Neuronal stem cell (in vitro differentiated cells): ENCODE measurements at regions not wholly inside any gene's neighbourhood (a gene's known extent, or its start where the extent isn't known, plus 50 kb on each side); places are given as distances from the start of the nearest gene placed in this dataset.

Source experiments
- DNase-seq: peaks from one replicate; pipeline ENCODE4 v3.0.0-alpha.2; 2013; ENCODE audit warnings: low spot score
- H2AFZ ChIP-seq: one replicate; pipeline ENCODE4 v1.6.1; 2013; ENCODE audit warnings: mild to moderate bottlenecking, low read length, inconsistent platforms
- H2AK5ac ChIP-seq: 2 replicates; pipeline ENCODE4 v1.6.1; 2013; ENCODE audit warnings: low read depth, mild to moderate bottlenecking, inconsistent platforms, low read length, moderate library complexity, mixed read lengths
- H2BK120ac ChIP-seq: 2 replicates; pipeline ENCODE4 v1.6.1; 2013; ENCODE audit warnings: low read depth, mild to moderate bottlenecking, inconsistent platforms, low read length, moderate library complexity, mixed read lengths
- H2BK12ac ChIP-seq: one replicate; pipeline ENCODE4 v1.6.1; 2013; ENCODE audit warnings: low read length, inconsistent platforms
- H2BK15ac ChIP-seq: 2 replicates; pipeline ENCODE4 v1.6.1; 2013; ENCODE audit warnings: mild to moderate bottlenecking, low read length, inconsistent platforms, mixed read lengths
- H2BK5ac ChIP-seq: one replicate; pipeline ENCODE4 v1.6.1; 2013; ENCODE audit warnings: inconsistent platforms, mild to moderate bottlenecking, low read length, moderate library complexity
- H3K14ac ChIP-seq: one replicate; pipeline ENCODE4 v1.6.1; 2013; ENCODE audit warnings: low read length, inconsistent platforms
- H3K18ac ChIP-seq: 2 replicates; pipeline ENCODE4 v1.6.1; 2013; ENCODE audit warnings: low read length, inconsistent platforms
- H3K23ac ChIP-seq: 2 replicates; pipeline ENCODE4 v1.6.1; 2013; ENCODE audit warnings: low read depth, mild to moderate bottlenecking, mixed read lengths, low read length, inconsistent platforms; ENCODE audit not compliant: poor library complexity
- H3K27ac ChIP-seq: replicated peaks from 3 replicates; pipeline ENCODE4 v1.5.1; 2013; ENCODE audit warnings: low read length, inconsistent platforms
- H3K27me3 ChIP-seq, 3 experiments: 2 replicates each; pipeline ENCODE4 v1.6.1; 2013; ENCODE audit warnings: low read length in 3 of 3, mild to moderate bottlenecking in 2 of 3, inconsistent platforms in 1 of 3, low read depth in 1 of 3, mixed read lengths in 1 of 3, moderate library complexity in 1 of 3; ENCODE audit not compliant: control insufficient read depth in 3 of 3, insufficient read depth in 3 of 3
- H3K36me3 ChIP-seq, 2 donors: replicated peaks in 1 of 2; 2 replicates each; pipeline ENCODE4 v1.6.1; 2013; ENCODE audit warnings: low read length in 2 of 2; ENCODE audit not compliant: control insufficient read depth in 2 of 2, insufficient read depth in 2 of 2
- H3K4ac ChIP-seq: 2 replicates; pipeline ENCODE4 v1.6.1; 2013; ENCODE audit warnings: inconsistent platforms, mild to moderate bottlenecking, low read length, moderate library complexity
- H3K4me1 ChIP-seq, 2 donors: 1 replicate in 1 of 2; 2 replicates in 1 of 2; pipeline ENCODE4 v1.6.1; 2013; ENCODE audit warnings: low read length in 2 of 2, low read depth in 1 of 2; ENCODE audit not compliant: control insufficient read depth in 2 of 2, insufficient read depth in 1 of 2
- H3K4me2 ChIP-seq: one replicate; pipeline ENCODE4 v1.6.1; 2013; ENCODE audit warnings: mild to moderate bottlenecking, low read length, inconsistent platforms; ENCODE audit not compliant: insufficient read depth, poor library complexity, severe bottlenecking
- H3K4me3 ChIP-seq, 2 donors: 2 replicates each; pipeline ENCODE4 v1.5.1; 2013; ENCODE audit warnings: low read length in 2 of 2, mild to moderate bottlenecking in 2 of 2, inconsistent platforms in 1 of 2, moderate library complexity in 1 of 2
- H3K79me1 ChIP-seq: one replicate; pipeline ENCODE4 v1.6.1; 2013; ENCODE audit warnings: low read depth, mild to moderate bottlenecking, inconsistent platforms, low read length, moderate library complexity
- H3K9ac ChIP-seq: one replicate; pipeline ENCODE4 v1.6.1; 2013; ENCODE audit warnings: mild to moderate bottlenecking, low read depth, low read length, inconsistent platforms; ENCODE audit not compliant: poor library complexity
- H3K9me3 ChIP-seq, 2 donors: replicated peaks in 1 of 2; 2 replicates each; pipeline versions ENCODE3 to v1.6.1; 2013; ENCODE audit warnings: low read length in 2 of 2, mild to moderate bottlenecking in 2 of 2, inconsistent platforms in 1 of 2, low read depth in 1 of 2, mixed read lengths in 1 of 2, moderate library complexity in 1 of 2; ENCODE audit not compliant: control insufficient read depth in 2 of 2, insufficient read depth in 1 of 2
- H4K8ac ChIP-seq: one replicate; pipeline ENCODE4 v1.6.1; 2013; ENCODE audit warnings: low read depth, mild to moderate bottlenecking, inconsistent platforms, low read length, moderate library complexity
- H4K91ac ChIP-seq: one replicate; pipeline ENCODE4 v1.6.1; 2013; ENCODE audit warnings: low read length, low read depth, mild to moderate bottlenecking, inconsistent platforms; ENCODE audit not compliant: poor library complexity
- WGBS, 2 donors: extraction: QIAGEN DNeasy Blood & Tissue Kit; methylation state at CpG; one replicate each; pipeline ENCODE4 v1.1.7; 2013; ENCODE audit warnings: missing lambda C conversion rate in 2 of 2, mixed read lengths in 1 of 2; ENCODE audit not compliant: insufficient read length in 2 of 2, insufficient replicate concordance in 1 of 2; ENCODE audit errors: extremely low coverage in 2 of 2; 5-methylcytosine and 5-hydroxymethylcytosine counted together

DNA sequence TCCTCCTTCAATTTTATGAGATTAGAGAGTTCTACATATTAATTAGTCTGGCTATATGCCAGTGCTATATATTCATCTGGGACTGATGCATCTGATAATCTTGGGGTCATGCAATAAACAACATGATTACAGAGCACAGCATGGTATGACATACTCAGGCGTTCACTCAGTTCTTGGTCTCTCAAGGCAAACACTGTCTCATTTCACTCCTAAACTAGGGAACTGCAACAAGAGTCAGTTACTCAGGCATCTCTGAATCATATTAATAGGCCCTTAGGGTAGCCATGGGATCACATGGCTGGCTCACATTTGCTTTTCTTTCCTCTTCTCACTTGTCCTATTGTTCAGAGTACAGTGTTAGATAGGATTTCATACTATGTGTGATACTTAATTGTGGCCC, 91.8 kb upstream of the TMEM260 start:
- Histone ChIP-seq H3K9me3 (no peaks in the 10 kb centered on the region), H3K4me3 (no peak overlapping the region), H2BK5ac (no peak overlapping the region), H2BK15ac (no peak overlapping the region), H2BK12ac (no peak overlapping the region), H4K91ac (no peak overlapping the region), H3K4me1 (peaks cover 3% of the 10 kb centered on the region in 2 donors), H3K27me3 (peaks cover 0 to 4% (median 0%) of the 10 kb centered on the region in 3 experiments), H3K18ac (no peak overlapping the region), H3K9ac (no peak overlapping the region), H4K8ac (no peak overlapping the region), H3K4ac (no peak overlapping the region), H3K23ac (no peak overlapping the region), H2AFZ (no peak overlapping the region), H3K14ac (no peak overlapping the region), H3K79me1 (no peaks in the 10 kb centered on the region), H2BK120ac (no peak overlapping the region), H3K4me2 (no peak overlapping the region), H2AK5ac (no peak overlapping the region), H3K27ac (no peak overlapping the region), H3K36me3 (no peaks in the 10 kb centered on the region)
- no peak for DNase-seq
- WGBS, 2 donors, result no CpG with 5 or more reads among the region's 1 CpG

DNA sequence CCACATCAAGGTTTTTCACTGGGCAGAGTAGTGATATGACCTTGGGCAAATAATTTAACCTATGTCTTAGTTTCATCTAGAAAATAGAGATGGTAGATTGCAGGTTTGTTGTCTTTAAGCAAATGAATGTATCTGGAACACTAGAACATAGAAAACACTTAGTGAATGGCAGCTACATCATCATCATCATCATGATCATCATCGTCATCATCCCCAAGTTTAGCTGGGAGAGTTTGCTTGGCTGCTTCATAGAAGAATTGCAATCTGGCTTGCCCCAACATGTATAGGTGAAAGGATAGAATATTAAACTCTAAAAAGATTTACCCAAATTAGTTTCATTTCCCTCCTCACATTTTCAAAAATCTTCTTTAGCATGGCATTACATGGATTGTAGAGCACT, 91.3 kb upstream of the TMEM260 start:
- Histone ChIP-seq H3K18ac (no peak overlapping the region), H3K4me3 (no peak overlapping the region), H2AK5ac (no peak overlapping the region), H3K27me3 (peaks cover 0 to 6% (median 0%) of the 10 kb centered on the region in 3 experiments), H3K9ac (no peak overlapping the region), H3K4me1 (peaks cover 3% of the 10 kb centered on the region in 2 donors), H3K79me1 (no peaks in the 10 kb centered on the region), H3K36me3 (no peaks in the 10 kb centered on the region), H2BK120ac (no peak overlapping the region), H2BK12ac (no peak overlapping the region), H3K4ac (no peak overlapping the region), H2BK15ac (no peak overlapping the region), H3K14ac (no peak overlapping the region), H4K91ac (no peak overlapping the region), H3K4me2 (no peak overlapping the region), H3K23ac (no peak overlapping the region), H3K27ac (no peak overlapping the region), H3K9me3 (no peaks in the 10 kb centered on the region), H2BK5ac (no peak overlapping the region), H2AFZ (no peak overlapping the region), H4K8ac (no peak overlapping the region)
- WGBS, 2 donors, result no CpG with 5 or more reads among the region's 1 CpG
- DNase-seq, result no peak

DNA sequence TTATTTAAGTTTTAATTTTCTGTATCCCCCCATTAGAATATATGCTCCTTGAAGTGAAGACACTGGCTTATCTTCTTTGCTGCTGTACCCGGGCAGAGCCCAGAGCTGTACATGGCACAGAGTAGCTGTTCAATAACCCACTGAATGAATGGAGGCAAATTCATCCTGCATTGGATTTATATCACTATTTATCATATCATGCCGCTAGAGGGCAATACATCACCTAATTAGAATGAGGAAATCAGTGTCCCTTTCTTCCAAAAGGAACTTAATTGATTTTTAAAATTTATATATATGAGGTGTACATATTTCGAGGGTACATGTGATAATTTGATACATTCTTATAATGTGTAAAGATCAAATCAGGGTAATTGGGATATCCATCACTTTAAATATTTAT, 89.2 kb upstream of the TMEM260 start:
- H3K36me3 ChIP-seq, result no peaks in the 10 kb centered on the region
- no peak overlapping the region for H3K18ac ChIP-seq
- H3K23ac ChIP-seq, result no peak overlapping the region
- H2BK5ac ChIP-seq, result no peak overlapping the region
- no CpG with 5 or more reads among the region's 3 CpGs for WGBS, 2 donors
- no peak overlapping the region for H4K91ac ChIP-seq
- no peak overlapping the region for H2AFZ ChIP-seq
- no peaks in the 10 kb centered on the region for H3K9me3 ChIP-seq
- no peak overlapping the region for H2BK12ac ChIP-seq
- H2AK5ac ChIP-seq, result no peak overlapping the region
- DNase-seq, result no peak
- H3K4me3 ChIP-seq, result no peak overlapping the region
- H3K27me3 ChIP-seq, result peaks cover 0 to 14% (median 0%) of the 10 kb centered on the region in 3 experiments
- H3K79me1 ChIP-seq, result no peaks in the 10 kb centered on the region
- no peak overlapping the region for H4K8ac ChIP-seq
- H3K27ac ChIP-seq, result no peak overlapping the region
- H3K4ac ChIP-seq, result no peak overlapping the region
- no peak overlapping the region for H3K9ac ChIP-seq
- H3K4me1 ChIP-seq, result peaks cover 3% of the 10 kb centered on the region in 2 donors
- H3K14ac ChIP-seq, result no peak overlapping the region
- H3K4me2 ChIP-seq, result no peak overlapping the region
- no peak overlapping the region for H2BK120ac ChIP-seq
- no peak overlapping the region for H2BK15ac ChIP-seq

DNA sequence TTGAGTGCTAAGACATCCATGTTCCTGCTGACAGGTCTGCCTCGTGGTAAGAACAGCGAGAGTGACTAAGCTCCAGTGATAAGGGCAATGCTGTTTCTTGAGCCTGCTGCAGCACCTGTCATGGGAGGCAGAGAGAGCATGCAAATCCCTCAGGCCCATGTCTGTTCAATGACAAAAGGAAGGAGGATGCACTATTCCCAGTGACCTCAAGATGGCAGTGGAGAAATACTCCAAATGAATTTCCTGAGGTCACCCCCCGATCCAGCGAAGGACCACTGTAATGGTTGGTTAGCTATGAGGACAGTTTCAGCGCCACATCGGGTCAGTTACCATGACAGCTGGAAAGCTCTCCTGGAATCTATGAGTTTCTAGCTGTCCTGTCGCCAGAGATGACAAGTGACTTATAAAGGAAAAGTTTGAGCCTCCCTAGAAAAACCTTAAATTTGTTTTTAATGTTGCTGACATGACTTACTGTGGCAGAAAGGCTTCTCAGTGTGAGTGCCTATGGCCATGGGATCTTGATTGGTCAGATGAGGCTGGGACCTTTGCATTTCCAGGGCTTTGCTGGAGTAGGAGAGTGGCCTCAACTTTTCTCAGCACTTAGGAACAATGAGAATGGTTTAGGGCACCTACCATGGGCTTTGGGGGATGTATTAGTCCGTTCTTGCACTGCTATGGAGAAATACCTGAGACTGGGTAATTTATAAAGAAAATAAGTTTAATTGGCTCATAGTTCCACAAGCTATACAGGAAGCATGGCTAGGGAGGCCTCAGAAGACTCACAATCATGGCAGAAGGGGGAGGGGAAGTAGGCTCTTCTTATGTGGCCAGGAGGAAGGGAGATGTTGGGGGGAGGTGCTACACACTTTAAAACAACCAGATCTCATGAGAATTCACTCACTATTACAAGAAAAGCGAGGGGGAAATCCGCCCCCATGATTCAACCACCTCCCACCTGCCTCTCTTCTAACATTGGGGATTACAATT, 88.0 kb upstream of the TMEM260 start:
- Histone ChIP-seq H2AK5ac (no peak overlapping the region), H3K9ac (no peak overlapping the region), H2BK15ac (no peak overlapping the region), H3K4me2 (no peak overlapping the region), H2AFZ (no peak overlapping the region), H3K36me3 (no peaks in the 10 kb centered on the region), H3K4ac (no peak overlapping the region), H3K14ac (no peak overlapping the region), H3K27me3 (peaks cover 0 to 14% (median 0%) of the 10 kb centered on the region in 3 experiments), H2BK5ac (no peak overlapping the region), H3K18ac (no peak overlapping the region), H3K4me3 (no peak overlapping the region), H2BK120ac (no peak overlapping the region), H3K79me1 (no peaks in the 10 kb centered on the region), H2BK12ac (no peak overlapping the region), H3K23ac (no peak overlapping the region), H4K8ac (no peak overlapping the region), H3K4me1 (peaks cover 3% of the 10 kb centered on the region in 2 donors), H4K91ac (no peak overlapping the region), H3K27ac (no peak overlapping the region), H3K9me3 (no peaks in the 10 kb centered on the region)
- WGBS, 2 donors, result no CpG with 5 or more reads among the region's 10 CpGs
- peak; percentile 90 for DNase-seq
